OCI-LY7 (cell line): ENCODE measurements at regions not wholly inside any gene's neighbourhood (a gene's known extent, or its start where the extent isn't known, plus 50 kb on each side); places are given as distances from the start of the nearest gene placed in this dataset.

Source experiments
- CTCF ChIP-seq: fragments of 200-600 bp; sonication (generic); conservative IDR thresholded peaks from 2 replicates; pipeline ENCODE4 v1.5.1; 2014; ENCODE audit warnings: mild to moderate bottlenecking, antibody characterized with exemption, low read length, moderate library complexity, mixed read lengths
- EZH2phosphoT487 ChIP-seq: fragments of 200-600 bp; sonication (generic); IDR thresholded peaks from 2 replicates; pipeline ENCODE4 v1.6.1; 2018; ENCODE audit warnings: low read depth, borderline replicate concordance, mild to moderate bottlenecking, mixed run types, antibody characterized with exemption, low read length, moderate library complexity, mixed read lengths

- TF ChIP-seq CTCF: no peak
- TF ChIP-seq EZH2phosphoT487: no peak
These were observed 105.1 kb downstream of the KCNF1 start for GRCh38 chr2:11016735-11017388.
